Aorta (tissue), 5 donors: ENCODE measurements at regions not wholly inside any gene's neighbourhood (a gene's known extent, or its start where the extent isn't known, plus 50 kb on each side); places are given as distances from the start of the nearest gene placed in this dataset.

Source experiments
- ATAC-seq: fragments of 200-7000 bp; cut with Tn5 transposase; one replicate; pipeline ENCODE4 v1.9.1; 2022; ENCODE audit warnings: moderate library complexity; ENCODE audit not compliant: low FRiP score
- DNase-seq, 2 donors: peaks; one replicate each; pipeline ENCODE4 v3.0.0-alpha.2; 2020
- H3K27ac ChIP-seq, 2 donors: one replicate each; pipeline ENCODE4 v1.5.1; 2013; ENCODE audit warnings: low read length in 2 of 2, mild to moderate bottlenecking in 2 of 2, moderate library complexity in 2 of 2, control low read depth in 1 of 2, inconsistent platforms in 1 of 2, low read depth in 1 of 2
- H3K27me3 ChIP-seq, 2 donors: one replicate each; pipeline ENCODE4 v1.6.1; 2013; ENCODE audit warnings: control low read depth in 1 of 2, low read length in 1 of 2, mild to moderate bottlenecking in 1 of 2, moderate library complexity in 1 of 2; ENCODE audit not compliant: insufficient read depth in 2 of 2, control insufficient read depth in 1 of 2
- H3K36me3 ChIP-seq, 2 donors: one replicate each; pipeline ENCODE4 v1.6.1; 2013; ENCODE audit warnings: control low read depth in 1 of 2, low read length in 1 of 2, mild to moderate bottlenecking in 1 of 2; ENCODE audit not compliant: insufficient read depth in 2 of 2, control insufficient read depth in 1 of 2
- H3K4me1 ChIP-seq, 2 donors: one replicate each; pipeline ENCODE4 v1.6.1; 2013; ENCODE audit warnings: low read length in 2 of 2, control low read depth in 1 of 2, mild to moderate bottlenecking in 1 of 2, moderate library complexity in 1 of 2; ENCODE audit not compliant: insufficient read depth in 2 of 2, control insufficient read depth in 1 of 2
- H3K4me3 ChIP-seq, 2 donors: one replicate each; pipeline ENCODE4 v1.5.1; 2013; ENCODE audit warnings: low read length in 2 of 2, control low read depth in 1 of 2, mild to moderate bottlenecking in 1 of 2
- H3K9me3 ChIP-seq: one replicate; pipeline ENCODE4 v1.6.1; 2013; ENCODE audit warnings: mild to moderate bottlenecking, low read length; ENCODE audit not compliant: control insufficient read depth
- WGBS, 2 donors: extraction: QIAGEN DNeasy Blood & Tissue Kit; methylation state at CpG; one replicate each; pipeline ENCODE4 v1.1.7; 2013; 5-methylcytosine and 5-hydroxymethylcytosine counted together
- intact Hi-C, 2 donors: fragments of 100-400 bp; cut with DNase I; formaldehyde crosslinking; loops; one replicate each; pipeline versions ENCODE4 v1.14.2 to v1.15.0; 2022
- donor health status: healthy with polysubstance abuse.
- donor health status: Bipolar disorder and iron deficiency.
- donor health status: DM: no; HTN: no; CAD: no.
- donor health status: DM: no; HTN: no; CAD: no.
- donor health status: DM: yes; HTN: yes; CAD: no.

GRCh38 chr9:110050925-110051355 lies 157.0 kb downstream of the C9orf152 start:
- Histone ChIP-seq H3K4me1 (no peaks in the 10 kb centered on the region), H3K4me3 (no peak overlapping the region), H3K27me3 (no peaks in the 10 kb centered on the region), H3K27ac (no peak overlapping the region), H3K9me3 (no peaks in the 10 kb centered on the region), H3K36me3 (no peaks in the 10 kb centered on the region)
- ATAC-seq, result no peak
- no peak for DNase-seq
- 0 to 1% methylated on average over 1 of the region's 1 CpG for WGBS, 2 donors
- intact Hi-C loops, result no loop called here

DNA sequence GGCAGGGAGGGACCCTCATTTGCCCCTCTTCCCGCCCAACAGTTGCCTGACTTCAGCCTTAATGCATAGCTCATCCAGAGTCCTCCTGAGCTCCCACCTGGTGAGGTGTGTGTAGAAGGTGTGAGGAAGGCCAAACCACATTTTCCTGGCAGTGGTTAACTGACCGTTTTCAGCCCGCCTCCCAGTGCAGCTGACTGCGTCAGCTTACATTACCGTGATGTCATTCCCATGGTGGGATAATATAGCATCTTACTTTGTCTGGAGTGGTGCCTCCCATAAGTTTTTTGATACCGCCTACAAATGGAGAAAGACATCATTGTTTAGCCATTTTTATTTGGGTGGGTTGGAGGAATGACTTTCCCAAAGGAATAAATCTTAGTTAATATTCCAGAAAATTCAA lies 151.9 kb downstream of the C9orf152 start:
- intact Hi-C loops, result loop anchor here in 1 of 2 donors (5.0 kb wide), 1 partner anchor 154 kb away; no protein-coding TSS in a partner anchor
- no peaks in the 10 kb centered on the region for H3K9me3 ChIP-seq
- 96% methylated on average over 6 of the region's 6 CpGs for WGBS, 2 donors
- no peak overlapping the region for H3K4me3 ChIP-seq
- no peaks in the 10 kb centered on the region for H3K36me3 ChIP-seq
- no peaks in the 10 kb centered on the region for H3K27me3 ChIP-seq
- no peak for ATAC-seq
- DNase-seq, result no peak
- H3K27ac ChIP-seq, result no peak overlapping the region
- no peaks in the 10 kb centered on the region for H3K4me1 ChIP-seq

DNA sequence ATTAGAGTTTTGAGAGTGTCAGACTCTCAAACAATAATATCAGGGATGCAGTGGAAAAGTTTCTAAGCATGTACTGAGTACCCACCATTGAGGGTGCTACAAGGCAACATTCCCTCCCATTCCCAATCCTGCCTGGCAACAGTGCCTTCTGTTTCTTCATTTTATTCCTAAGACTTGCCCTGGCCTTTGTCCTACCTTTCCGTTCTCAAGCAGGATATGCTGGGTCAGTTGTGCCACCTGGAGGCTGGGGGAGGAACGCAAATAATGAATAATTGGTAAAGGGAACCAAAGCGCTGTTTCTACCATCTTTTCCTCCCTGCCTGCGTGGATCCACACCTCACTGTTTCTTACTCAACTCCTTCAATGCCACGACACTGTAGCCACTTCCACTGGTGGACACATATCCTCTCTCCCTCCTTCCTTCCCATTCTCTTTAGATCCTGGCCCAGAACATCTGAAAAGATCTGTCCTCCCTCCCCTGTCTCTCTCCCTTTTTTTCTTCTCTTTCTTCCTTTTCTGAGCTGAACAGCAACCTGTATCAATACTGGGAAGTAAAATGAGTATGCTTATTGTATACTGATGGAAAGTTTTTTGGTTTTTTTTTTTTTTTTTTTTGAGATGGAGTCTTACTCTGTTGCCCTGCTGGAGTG lies 149.5 kb downstream of the C9orf152 start:
- H3K27ac ChIP-seq, result no peak overlapping the region
- intact Hi-C loops, result loop anchor here in 1 of 2 donors (5.0 kb wide), 1 partner anchor 156 kb away; no protein-coding TSS in a partner anchor
- no peaks in the 10 kb centered on the region for H3K4me1 ChIP-seq
- H3K27me3 ChIP-seq, result no peaks in the 10 kb centered on the region
- peak in 1 of 2 donors; percentile 58 for DNase-seq
- WGBS, 2 donors, result 67 to 72% methylated on average over 5 of the region's 5 CpGs
- H3K4me3 ChIP-seq, result no peak overlapping the region
- no peaks in the 10 kb centered on the region for H3K9me3 ChIP-seq
- ATAC-seq, result peak; percentile 58
- no peaks in the 10 kb centered on the region for H3K36me3 ChIP-seq

DNA sequence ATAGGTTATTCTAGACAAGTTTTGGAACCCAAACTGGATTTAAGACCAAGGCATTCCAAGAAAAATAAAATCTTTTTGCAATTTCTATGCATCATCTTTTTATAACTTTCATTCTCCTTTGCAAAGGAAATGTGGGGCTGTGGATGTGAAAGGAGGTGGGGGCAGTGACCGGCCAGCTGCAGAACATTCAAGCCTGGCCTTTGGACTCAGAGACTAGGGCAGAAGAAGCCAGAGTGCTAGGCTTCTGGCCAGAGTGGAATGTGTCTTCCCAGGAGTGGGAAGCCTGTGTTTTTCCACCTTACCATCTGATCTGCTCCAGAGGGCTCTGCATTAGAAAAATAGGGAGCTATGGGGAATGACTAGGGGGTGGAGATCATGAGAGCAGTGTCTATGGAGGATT lies 148.5 kb downstream of the C9orf152 start:
- intact Hi-C loops, result loop anchor here in 1 of 2 donors (5.0 kb wide), 1 partner anchor 157 kb away; no protein-coding TSS in a partner anchor
- Histone ChIP-seq H3K36me3 (no peaks in the 10 kb centered on the region), H3K27ac (no peak overlapping the region), H3K4me1 (no peaks in the 10 kb centered on the region), H3K9me3 (no peaks in the 10 kb centered on the region), H3K4me3 (no peak overlapping the region), H3K27me3 (no peaks in the 10 kb centered on the region)
- ATAC-seq (no peak), DNase-seq (no peak)
- 7 to 11% methylated on average over 1 of the region's 1 CpG for WGBS, 2 donors

DNA sequence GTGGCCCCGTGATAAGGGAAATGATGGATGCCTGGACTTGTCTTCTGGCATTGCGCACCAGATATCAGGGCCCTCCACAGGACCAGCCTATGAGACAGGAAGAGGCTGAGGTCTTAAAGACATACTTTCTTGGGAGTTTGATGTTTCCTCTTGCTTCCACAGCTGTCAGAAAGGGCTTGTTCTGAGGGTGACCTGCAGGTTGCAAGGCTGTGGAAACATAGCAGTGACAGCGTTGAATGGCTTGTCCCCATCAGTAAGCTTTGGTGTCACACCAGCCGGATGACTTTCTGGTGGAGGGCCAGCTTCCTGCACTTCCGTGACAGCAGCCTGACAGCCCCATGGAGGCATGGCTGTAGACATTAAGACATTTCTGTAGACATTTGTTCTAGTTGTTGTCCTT lies 143.2 kb downstream of the C9orf152 start:
- H3K36me3 ChIP-seq, result no peaks in the 10 kb centered on the region
- ATAC-seq (no peak), DNase-seq (no peak)
- H3K4me3 ChIP-seq, result no peak overlapping the region
- no peaks in the 10 kb centered on the region for H3K4me1 ChIP-seq
- H3K9me3 ChIP-seq, result no peaks in the 10 kb centered on the region
- H3K27me3 ChIP-seq, result no peaks in the 10 kb centered on the region
- WGBS, 2 donors, result 67 to 84% methylated on average over 5 of the region's 5 CpGs
- H3K27ac ChIP-seq, result no peak overlapping the region
- intact Hi-C loops, result no loop called here

DNA sequence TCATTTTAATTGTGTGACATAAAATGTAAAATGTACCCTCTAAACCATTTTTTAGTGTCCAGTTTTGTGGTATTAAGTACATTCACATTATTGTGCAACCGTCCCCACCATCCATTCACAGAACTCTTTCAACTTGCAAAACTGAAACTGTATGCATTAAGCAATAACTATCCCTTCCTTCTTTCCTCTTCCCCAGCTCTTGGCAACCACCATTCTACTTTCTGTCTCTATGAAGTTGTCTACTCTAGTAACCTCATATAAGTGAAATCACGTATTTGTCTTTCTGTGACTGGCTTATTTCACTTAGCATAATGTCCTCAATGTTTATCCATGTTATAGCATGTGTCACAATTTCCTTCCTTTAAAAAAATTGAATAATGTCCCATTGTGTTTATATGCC lies 142.4 kb downstream of the C9orf152 start:
- DNase-seq, result no peak
- H3K36me3 ChIP-seq, result no peaks in the 10 kb centered on the region
- intact Hi-C loops, result no loop called here
- WGBS, 2 donors, result 94 to 97% methylated on average over 2 of the region's 2 CpGs
- H3K4me1 ChIP-seq, result no peaks in the 10 kb centered on the region
- H3K27me3 ChIP-seq, result no peaks in the 10 kb centered on the region
- H3K4me3 ChIP-seq, result no peak overlapping the region
- no peaks in the 10 kb centered on the region for H3K9me3 ChIP-seq
- no peak for ATAC-seq
- H3K27ac ChIP-seq, result no peak overlapping the region

GRCh38 chr9:110066929-110067716 lies 140.8 kb downstream of the C9orf152 start:
- DNase-seq, result no peak
- no peaks in the 10 kb centered on the region for H3K4me1 ChIP-seq
- ATAC-seq, result no peak
- WGBS, 2 donors, result 13 to 20% methylated on average over 6 of the region's 6 CpGs
- intact Hi-C loops, result no loop called here
- no peaks in the 10 kb centered on the region for H3K9me3 ChIP-seq
- no peaks in the 10 kb centered on the region for H3K36me3 ChIP-seq
- no peaks in the 10 kb centered on the region for H3K27me3 ChIP-seq
- H3K27ac ChIP-seq, result no peak overlapping the region
- H3K4me3 ChIP-seq, result no peak overlapping the region

DNA sequence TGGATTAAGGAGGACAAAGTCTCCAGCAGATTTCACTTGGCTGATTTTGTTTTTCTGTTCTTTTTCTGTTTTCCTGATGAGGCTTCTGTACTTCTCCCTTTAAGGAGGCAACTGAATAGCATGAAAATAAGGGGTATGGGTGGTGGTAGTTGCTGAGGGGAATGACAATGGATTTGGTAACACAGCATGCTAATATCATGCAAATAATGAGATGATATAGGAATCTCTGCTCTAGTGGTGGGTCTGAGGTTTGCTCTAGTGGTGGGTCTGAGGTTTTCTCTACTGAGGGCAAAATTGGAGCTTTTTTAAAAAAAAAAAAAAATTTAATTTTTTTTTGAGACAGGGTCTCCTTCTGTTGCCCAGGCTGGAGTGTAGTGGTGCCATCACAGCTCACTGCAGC lies 139.7 kb downstream of the C9orf152 start:
- DNase-seq (no peak), ATAC-seq (no peak)
- Histone ChIP-seq H3K27me3 (no peaks in the 10 kb centered on the region), H3K9me3 (no peaks in the 10 kb centered on the region), H3K4me3 (no peak overlapping the region), H3K27ac (no peak overlapping the region), H3K4me1 (peaks cover 0 to 4% of the 10 kb centered on the region in 2 donors), H3K36me3 (no peaks in the 10 kb centered on the region)
- intact Hi-C loops, result no loop called here
